ENCODE measurements at regions not wholly inside any gene's neighbourhood (a gene's known extent, or its start where the extent isn't known, plus 50 kb on each side); places are given as distances from the start of the nearest gene placed in this dataset.

DNA sequence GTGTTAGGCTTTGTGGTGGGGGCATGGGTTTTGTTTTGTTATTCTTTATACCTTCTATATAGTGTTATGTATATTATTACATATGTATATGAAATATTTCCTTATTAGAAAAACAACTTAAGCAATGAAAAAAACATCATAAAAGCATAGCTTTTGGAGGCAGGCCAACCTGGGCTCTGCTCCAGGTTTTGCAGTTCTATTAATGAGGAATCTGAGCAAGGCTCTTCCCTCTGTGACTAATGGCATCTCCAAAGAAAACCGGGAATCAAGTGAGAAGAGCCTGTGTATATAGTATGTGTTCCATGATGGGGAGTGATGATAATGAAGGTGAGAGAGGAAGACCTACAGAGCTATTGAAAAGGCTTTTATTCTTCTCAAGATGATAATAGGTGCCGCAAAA lies 291.1 kb downstream of the CLIC5 start:
- TF ChIP-seq, protein P1, sequence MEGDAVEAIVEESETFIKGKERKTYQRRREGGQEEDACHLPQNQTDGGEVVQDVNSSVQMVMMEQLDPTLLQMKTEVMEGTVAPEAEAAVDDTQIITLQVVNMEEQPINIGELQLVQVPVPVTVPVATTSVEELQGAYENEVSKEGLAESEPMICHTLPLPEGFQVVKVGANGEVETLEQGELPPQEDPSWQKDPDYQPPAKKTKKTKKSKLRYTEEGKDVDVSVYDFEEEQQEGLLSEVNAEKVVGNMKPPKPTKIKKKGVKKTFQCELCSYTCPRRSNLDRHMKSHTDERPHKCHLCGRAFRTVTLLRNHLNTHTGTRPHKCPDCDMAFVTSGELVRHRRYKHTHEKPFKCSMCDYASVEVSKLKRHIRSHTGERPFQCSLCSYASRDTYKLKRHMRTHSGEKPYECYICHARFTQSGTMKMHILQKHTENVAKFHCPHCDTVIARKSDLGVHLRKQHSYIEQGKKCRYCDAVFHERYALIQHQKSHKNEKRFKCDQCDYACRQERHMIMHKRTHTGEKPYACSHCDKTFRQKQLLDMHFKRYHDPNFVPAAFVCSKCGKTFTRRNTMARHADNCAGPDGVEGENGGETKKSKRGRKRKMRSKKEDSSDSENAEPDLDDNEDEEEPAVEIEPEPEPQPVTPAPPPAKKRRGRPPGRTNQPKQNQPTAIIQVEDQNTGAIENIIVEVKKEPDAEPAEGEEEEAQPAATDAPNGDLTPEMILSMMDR (conservative IDR thresholded peaks at IDR 0.05; ENCODE audit: low read depth, low read length): no peak
- peak; percentile 89 for DNase-seq (ENCODE audit: low read depth)
- H3K4me3 ChIP-seq (ENCODE audit: low read depth, low read length): no peak overlapping the region

DNA sequence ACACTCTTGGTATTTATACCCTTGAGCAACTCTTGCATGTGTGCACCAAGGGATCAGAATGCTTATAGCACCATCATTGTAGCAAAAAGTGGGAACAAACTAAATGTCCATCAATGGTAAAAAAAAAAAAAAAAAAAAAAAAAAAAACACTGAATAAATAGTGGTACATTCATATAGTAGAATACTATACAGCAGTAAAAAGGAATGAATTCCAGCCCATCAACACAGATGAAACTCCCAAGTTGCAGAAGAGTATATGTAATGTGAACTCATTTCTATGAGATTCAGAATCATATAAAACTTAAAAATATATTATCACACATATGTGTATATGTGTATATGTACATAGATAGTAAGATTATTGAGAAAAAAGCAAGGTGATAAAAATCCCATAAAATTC lies 291.6 kb downstream of the CLIC5 start:
- DNase-seq (ENCODE audit: low read depth): no peak
- H3K4me3 ChIP-seq (ENCODE audit: low read depth, low read length): no peak overlapping the region
- TF ChIP-seq, protein P1 (conservative IDR thresholded peaks at IDR 0.05; ENCODE audit: low read depth, low read length): no peak

DNA sequence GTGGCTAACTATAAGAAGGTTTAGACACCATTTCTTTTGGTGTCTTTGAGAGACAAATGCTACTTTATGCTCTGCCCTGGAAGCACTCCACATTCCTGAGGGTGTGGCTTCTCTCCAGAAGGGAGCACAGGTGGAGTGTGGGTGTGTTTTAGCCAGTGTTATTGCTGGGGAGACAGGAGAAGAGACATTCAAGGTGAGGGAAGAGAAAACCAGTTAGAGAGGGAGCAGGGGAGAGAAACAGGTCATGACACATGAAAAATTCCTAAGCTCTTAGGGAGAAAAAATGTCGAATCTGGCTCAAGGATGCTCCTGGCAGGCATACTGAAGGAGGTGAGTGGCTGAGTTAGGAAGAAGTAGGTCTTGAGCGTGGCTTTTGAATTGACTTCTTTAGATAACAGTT lies 292.8 kb downstream of the CLIC5 start:
- TF ChIP-seq, protein P1 (conservative IDR thresholded peaks at IDR 0.05; ENCODE audit: low read depth, low read length): no peak
- no peak overlapping the region for H3K4me3 ChIP-seq (ENCODE audit: low read depth, low read length)
- no peak for DNase-seq (ENCODE audit: low read depth)

DNA sequence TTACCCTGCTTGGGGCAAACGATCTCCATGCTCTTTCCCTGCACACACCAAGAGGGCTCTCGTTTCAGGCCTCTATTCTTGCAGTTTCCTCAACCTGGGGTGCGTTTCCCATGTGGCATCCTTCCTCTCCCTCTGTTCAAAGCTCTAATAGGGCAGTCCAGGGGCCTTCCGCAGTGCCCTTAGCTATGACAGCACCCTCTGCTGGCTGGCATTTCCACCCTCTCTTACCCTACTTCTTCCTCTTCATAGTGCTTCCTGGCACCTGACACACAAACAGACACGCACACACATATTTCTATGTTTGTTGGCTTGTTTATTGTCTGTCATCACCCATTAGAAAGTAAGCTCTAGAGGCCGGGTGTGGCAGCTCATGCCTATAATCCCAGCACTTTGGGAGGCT lies 294.0 kb downstream of the CLIC5 start:
- H3K4me3 ChIP-seq (ENCODE audit: low read depth, low read length): no peak overlapping the region
- TF ChIP-seq, protein P1 (conservative IDR thresholded peaks at IDR 0.05; ENCODE audit: low read depth, low read length): peak; percentile 16
- no peak for DNase-seq (ENCODE audit: low read depth)

DNA sequence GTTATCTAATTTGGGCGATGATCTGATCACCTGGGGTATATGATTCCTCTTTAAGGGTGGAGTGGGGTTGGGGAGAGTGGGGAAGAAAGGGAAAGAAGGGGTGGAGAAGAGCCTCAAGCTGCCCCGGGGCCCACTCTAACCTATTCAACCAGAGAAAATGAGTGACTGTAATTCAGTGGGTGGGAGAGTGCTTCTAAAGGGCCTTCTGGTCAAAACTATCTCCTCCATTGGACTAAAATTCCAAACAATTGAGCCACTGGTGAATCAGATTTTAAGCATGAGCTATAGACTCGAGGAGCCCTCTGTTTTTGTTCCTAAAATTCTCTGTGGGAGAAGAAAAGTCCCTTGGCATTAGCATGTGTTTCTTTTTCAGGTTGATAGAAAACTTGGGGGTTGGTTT lies 296.8 kb downstream of the CLIC5 start:
- TF ChIP-seq, protein P1 (conservative IDR thresholded peaks at IDR 0.05; ENCODE audit: low read depth, low read length): no peak
- DNase-seq (ENCODE audit: low read depth): no peak

DNA sequence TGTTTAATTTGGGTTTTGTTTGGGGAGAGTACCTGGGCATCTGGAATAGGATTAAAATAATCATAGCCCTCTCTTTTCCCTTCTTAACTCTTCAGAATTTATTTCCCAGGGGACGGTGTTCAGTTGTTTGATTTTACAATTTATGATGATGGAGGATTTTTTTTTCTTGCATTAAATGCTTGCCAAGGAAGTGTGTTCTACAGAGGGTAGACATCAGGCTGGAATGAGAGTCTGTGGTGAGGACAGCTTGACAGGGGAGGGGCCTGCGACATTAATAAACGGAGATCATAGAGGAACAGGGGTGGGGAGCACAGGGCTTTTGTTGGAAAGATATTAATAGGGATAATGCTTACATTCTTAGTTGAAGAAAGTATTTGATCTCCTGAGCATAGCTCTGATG lies 297.5 kb downstream of the CLIC5 start:
- no peak overlapping the region for H3K4me3 ChIP-seq (ENCODE audit: low read depth, low read length)
- no peak for DNase-seq (ENCODE audit: low read depth)
- TF ChIP-seq, protein P1 (conservative IDR thresholded peaks at IDR 0.05; ENCODE audit: low read depth, low read length): no peak

More for the DNA sequence above, 296.8 kb downstream of the CLIC5 start:
- H3K4me3 ChIP-seq (ENCODE audit: low read depth, low read length): no peak overlapping the region

DNA sequence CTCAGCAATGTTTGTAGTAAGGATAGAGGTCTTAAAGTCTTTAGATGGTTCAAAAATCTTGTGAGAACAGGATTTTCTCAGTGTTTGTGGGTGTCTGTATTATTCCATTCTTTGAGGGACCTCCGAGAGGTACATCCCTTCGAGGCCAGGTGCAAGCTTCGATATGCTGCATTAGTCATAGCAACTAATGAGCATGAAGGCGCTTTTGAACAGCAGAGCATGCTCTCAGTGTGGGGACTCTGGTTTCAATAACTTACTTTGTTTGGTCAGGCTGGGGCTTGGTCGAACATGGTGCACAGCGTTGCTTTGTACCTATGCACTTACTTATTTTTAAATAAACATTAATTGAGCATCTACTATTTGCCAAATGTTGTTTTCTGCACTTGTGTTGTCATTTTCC lies 297.9 kb downstream of the CLIC5 start:
- no peak overlapping the region for H3K4me3 ChIP-seq (ENCODE audit: low read depth, low read length)
- TF ChIP-seq, protein P1 (conservative IDR thresholded peaks at IDR 0.05; ENCODE audit: low read depth, low read length): no peak
- no peak for DNase-seq (ENCODE audit: low read depth)

All from choroid plexus epithelial cell (primary cell).